ENCODE measurements at regions not wholly inside any gene's neighbourhood (a gene's known extent, or its start where the extent isn't known, plus 50 kb on each side); places are given as distances from the start of the nearest gene placed in this dataset.
A peak's percentile ranks its signal among the peaks of the same experiment; 100 is the strongest.
"Not testable (repeated sequence)": the region's sequence is repeated elsewhere in the genome, so short reads cannot be mapped to it uniquely, and the experiment has no call there.

- TF ChIP-seq POLR2A (IDR thresholded peaks at IDR 0.05) (no peak), CTCF (IDR thresholded peaks at IDR 0.05) (no peak)
- Histone ChIP-seq H3K36me3 (no peaks in the 10 kb centered on the region), H3K4me1 (no peaks in the 10 kb centered on the region), H3K4me3 (no peak overlapping the region), H3K9me3 (peaks cover 0 to 7% (median 0%) of the 10 kb centered on the region in 3 donors), H3K27me3 (no peaks in the 10 kb centered on the region), H3K27ac (no peak overlapping the region)
- no peak for DNase-seq
- intact Hi-C loops (cut with DNase I) = no loop called here
Measured at GRCh38 chr12:7581625-7582024, 78.0 kb upstream of the CD163 start.

- TF ChIP-seq CTCF (IDR thresholded peaks at IDR 0.05) (no peak), POLR2A (IDR thresholded peaks at IDR 0.05) (no peak)
Measured at GRCh38 chr12:7581046-7581445, 77.5 kb upstream of the CD163 start.

GRCh38 chr12:7571257-7571656 is 67.7 kb upstream of the CD163 start:
- Histone ChIP-seq H3K27me3 (no peaks in the 10 kb centered on the region), H3K4me1 (no peaks in the 10 kb centered on the region), H3K4me3 (no peak overlapping the region), H3K27ac (peak overlapping the region in 1 of 4 donors; percentile 10), H3K9me3 (no peaks in the 10 kb centered on the region), H3K36me3 (no peaks in the 10 kb centered on the region)
- intact Hi-C loops (cut with DNase I) = no loop called here
- 30 to 65% methylated on average over 1 of the region's 1 CpG for WGBS, 2 donors
- TF ChIP-seq POLR2A (IDR thresholded peaks at IDR 0.05) (no peak), CTCF (IDR thresholded peaks at IDR 0.05) (no peak)
- no peak for DNase-seq

More at GRCh38 chr12:7581046-7581445, 77.5 kb upstream of the CD163 start:
- Histone ChIP-seq H3K4me3 (no peak overlapping the region), H3K27ac (no peak overlapping the region), H3K27me3 (no peaks in the 10 kb centered on the region), H3K9me3 (peaks cover 0 to 7% (median 0%) of the 10 kb centered on the region in 3 donors), H3K4me1 (no peaks in the 10 kb centered on the region), H3K36me3 (no peaks in the 10 kb centered on the region)
- DNase-seq = no peak
- 8 to 39% methylated on average over 2 of the region's 2 CpGs for WGBS, 2 donors
- intact Hi-C loops (cut with DNase I) = no loop called here

- 60 to 71% methylated on average over 3 of the region's 3 CpGs for WGBS, 2 donors
- Histone ChIP-seq H3K27ac (peak overlapping the region in 2 of 4 donors; percentile 12 to 62), H3K36me3 (no peaks in the 10 kb centered on the region), H3K27me3 (no peaks in the 10 kb centered on the region), H3K4me1 (no peaks in the 10 kb centered on the region), H3K9me3 (no peaks in the 10 kb centered on the region), H3K4me3 (no peak overlapping the region)
- TF ChIP-seq POLR2A (IDR thresholded peaks at IDR 0.05) = no peak
- DNase-seq = no peak
- intact Hi-C loops (cut with DNase I) = no loop called here
Measured at GRCh38 chr12:7557227-7557626, 53.6 kb upstream of the CD163 start.

- Histone ChIP-seq H3K4me3 (no peak overlapping the region), H3K27me3 (no peaks in the 10 kb centered on the region), H3K27ac (peak overlapping the region in 1 of 4 donors; percentile 48), H3K9me3 (no peaks in the 10 kb centered on the region), H3K36me3 (no peaks in the 10 kb centered on the region), H3K4me1 (no peaks in the 10 kb centered on the region)
- TF ChIP-seq CTCF (IDR thresholded peaks at IDR 0.05) = no peak
- TF ChIP-seq POLR2A (IDR thresholded peaks at IDR 0.05) = no peak
- intact Hi-C loops (cut with DNase I) = no loop called here
- no peak for DNase-seq
- 28 to 40% methylated on average over 3 of the region's 3 CpGs for WGBS, 2 donors
Measured at GRCh38 chr12:7555752-7556151, 52.2 kb upstream of the CD163 start.

- DNase-seq; H3K4me1 ChIP-seq; H3K27ac ChIP-seq; H3K9me3 ChIP-seq; intact Hi-C loops (cut with DNase I); H3K36me3 ChIP-seq; H3K4me3 ChIP-seq; H3K27me3 ChIP-seq: not testable (repeated sequence)
- 89 to 90% methylated on average over 6 of the region's 6 CpGs for WGBS, 2 donors
Measured at GRCh38 chr12:7554831-7555230, 51.3 kb upstream of the CD163 start.
